Prostate gland (tissue), 2 donors: ENCODE measurements at regions not wholly inside any gene's neighbourhood (a gene's known extent, or its start where the extent isn't known, plus 50 kb on each side); places are given as distances from the start of the nearest gene placed in this dataset.
"Not testable (repeated sequence)": the region's sequence is repeated elsewhere in the genome, so short reads cannot be mapped to it uniquely, and the experiment has no call there.

ENCODE experiments used
- DNase-seq: peaks from one replicate; pipeline ENCODE4 v3.0.0-alpha.2; 2019; ENCODE audit warnings: low spot score
- H3K27ac ChIP-seq, 2 donors: fragments of 200-600 bp; sonication (generic); 2 replicates each; pipeline ENCODE4 v1.5.1; 2017 to 2019
- H3K27me3 ChIP-seq: fragments of 200-600 bp; sonication (generic); replicated peaks from 2 replicates; pipeline ENCODE4 v1.5.1; 2019; ENCODE audit not compliant: insufficient read depth
- H3K36me3 ChIP-seq, 2 donors: fragments of 200-600 bp; sonication (generic); 1 replicate in 1 of 2; 2 replicates in 1 of 2; pipeline versions ENCODE4 v1.5.1 to v1.8.1; 2017 to 2019
- H3K4me1 ChIP-seq: fragments of 200-600 bp; sonication (generic); replicated peaks from 2 replicates; pipeline ENCODE4 v1.5.1; 2019
- H3K4me3 ChIP-seq, 2 donors: fragments of 200-600 bp; sonication (generic); 2 replicates each; pipeline ENCODE4 v1.5.1; 2017 to 2019
- H3K9me3 ChIP-seq: fragments of 200-600 bp; sonication (generic); 2 replicates; pipeline ENCODE4 v1.5.1; 2017
- CTCF ChIP-seq, 4 experiments: fragments of 200-600 bp in 2 of 4; fragments of 450-650 bp in 2 of 4; sonication (generic) in 2 of 4; IDR thresholded peaks; 1 replicate in 3 of 4; 2 replicates in 1 of 4; pipeline ENCODE4 v1.5.1; 2016 to 2019; ENCODE audit warnings: antibody characterized with exemption in 4 of 4, mild to moderate bottlenecking in 2 of 4, moderate library complexity in 2 of 4
- POLR2A ChIP-seq: fragments of 450-650 bp; IDR thresholded peaks from one replicate; pipeline ENCODE4 v1.6.1; 2016; ENCODE audit warnings: antibody characterized with exemption, mild to moderate bottlenecking
- POLR2AphosphoS5 ChIP-seq: sonication (generic); formaldehyde crosslinking; IDR thresholded peaks from one replicate; pipeline ENCODE4 v1.6.1; 2017; ENCODE audit warnings: antibody characterized with exemption
- WGBS: methylation state at CpG from one replicate; pipeline ENCODE4 v1.1.5; 2018; 5-methylcytosine and 5-hydroxymethylcytosine counted together
- intact Hi-C: fragments of 100-400 bp; cut with DNase I; formaldehyde crosslinking; loops from one replicate; pipeline ENCODE4 v1.14.2; 2022

- no peak overlapping the region for H3K4me3 ChIP-seq
- TF ChIP-seq POLR2A = no peak
- TF ChIP-seq CTCF (IDR thresholded peaks at IDR 0.05) = no peak
- TF ChIP-seq POLR2AphosphoS5 = no peak
- no peak overlapping the region for H3K27ac ChIP-seq
- no peaks in the 10 kb centered on the region for H3K36me3 ChIP-seq
- H3K27me3 ChIP-seq = no peaks in the 10 kb centered on the region
- no peaks in the 10 kb centered on the region for H3K4me1 ChIP-seq
- DNase-seq = no peak
- intact Hi-C loops = no loop called here
- WGBS = 78% methylated on average over 5 of the region's 5 CpGs
- no peaks in the 10 kb centered on the region for H3K9me3 ChIP-seq
These were observed 91.3 kb downstream of the MFAP3L start for GRCh38 chr4:169934794-169935429.

- Histone ChIP-seq H3K27ac (no peak overlapping the region), H3K36me3 (no peaks in the 10 kb centered on the region), H3K4me1 (no peaks in the 10 kb centered on the region), H3K4me3 (no peak overlapping the region), H3K9me3 (no peaks in the 10 kb centered on the region), H3K27me3 (no peaks in the 10 kb centered on the region)
- no peak for DNase-seq
- TF ChIP-seq POLR2AphosphoS5 = no peak
- TF ChIP-seq CTCF (IDR thresholded peaks at IDR 0.05) = no peak
- no peak for TF ChIP-seq POLR2A
- WGBS = 53% methylated on average over 3 of the region's 3 CpGs
- intact Hi-C loops = no loop called here
These were observed 92.7 kb downstream of the MFAP3L start for GRCh38 chr4:169933531-169933930.

GRCh38 chr4:169931964-169932363 lies 94.2 kb downstream of the MFAP3L start:
- Histone ChIP-seq H3K4me1 (no peaks in the 10 kb centered on the region), H3K36me3 (no peaks in the 10 kb centered on the region), H3K27me3 (no peaks in the 10 kb centered on the region), H3K27ac (no peak overlapping the region), H3K4me3 (no peak overlapping the region), H3K9me3 (no peaks in the 10 kb centered on the region)
- whole genome bisulfite sequencing = 71% methylated on average over 3 of the region's 3 CpGs
- TF ChIP-seq CTCF (IDR thresholded peaks at IDR 0.05) (no peak), POLR2A (no peak), POLR2AphosphoS5 (no peak)
- DNase-seq = no peak
- intact Hi-C loops = no loop called here

GRCh38 chr4:169930755-169931154 lies 95.4 kb downstream of the MFAP3L start:
- H3K27me3 ChIP-seq, DNase-seq, H3K4me1 ChIP-seq, H3K27ac ChIP-seq, H3K36me3 ChIP-seq, H3K4me3 ChIP-seq, H3K9me3 ChIP-seq, intact Hi-C loops: not testable (repeated sequence)
- WGBS = 100% methylated on average over 1 of the region's 1 CpG

GRCh38 chr4:169927280-169927679 lies 98.9 kb downstream of the MFAP3L start:
- Histone ChIP-seq H3K4me1 (no peaks in the 10 kb centered on the region), H3K27me3 (no peaks in the 10 kb centered on the region), H3K9me3 (no peaks in the 10 kb centered on the region), H3K36me3 (no peaks in the 10 kb centered on the region), H3K27ac (no peak overlapping the region), H3K4me3 (no peak overlapping the region)
- no peak for TF ChIP-seq POLR2AphosphoS5
- TF ChIP-seq POLR2A = no peak
- no peak for TF ChIP-seq CTCF (IDR thresholded peaks at IDR 0.05)
- DNase-seq = no peak
- WGBS = 32% methylated on average over 4 of the region's 4 CpGs
- intact Hi-C loops = no loop called here
